Lung (tissue), 11 donors: ENCODE measurements at regions not wholly inside any gene's neighbourhood (a gene's known extent, or its start where the extent isn't known, plus 50 kb on each side); places are given as distances from the start of the nearest gene placed in this dataset.

Experiments
- ATAC-seq: fragments of 200-7000 bp; cut with Tn5 transposase; one replicate; pipeline ENCODE4 v1.9.1; 2020; ENCODE audit warnings: moderate number of reproducible peaks; ENCODE audit not compliant: insufficient read depth, low FRiP score
- DNase-seq, 3 donors: peaks; one replicate each; pipeline ENCODE4 v3.0.0-alpha.2; 2013 to 2017
- H3K27ac ChIP-seq, 2 donors: one replicate each; pipeline ENCODE4 v1.5.1; 2013; ENCODE audit warnings: mild to moderate bottlenecking in 2 of 2, moderate library complexity in 2 of 2, control low read depth in 1 of 2, inconsistent platforms in 1 of 2, low read depth in 1 of 2, low read length in 1 of 2
- H3K27me3 ChIP-seq, 3 donors: one replicate each; pipeline ENCODE4 v1.5.1; 2013; ENCODE audit warnings: low read length in 2 of 3; ENCODE audit not compliant: control insufficient read depth in 3 of 3, insufficient read depth in 3 of 3
- H3K36me3 ChIP-seq, 4 donors: one replicate each; pipeline ENCODE4 v1.5.1; 2013; ENCODE audit warnings: low read length in 4 of 4, mild to moderate bottlenecking in 1 of 4, moderate library complexity in 1 of 4; ENCODE audit not compliant: control insufficient read depth in 4 of 4, insufficient read depth in 4 of 4
- H3K4me1 ChIP-seq, 5 donors: one replicate each; pipeline ENCODE4 v1.5.1; 2013; ENCODE audit warnings: low read length in 5 of 5, mild to moderate bottlenecking in 2 of 5, moderate library complexity in 1 of 5; ENCODE audit not compliant: control insufficient read depth in 5 of 5, insufficient read depth in 5 of 5
- H3K4me3 ChIP-seq: one replicate; pipeline ENCODE4 v1.5.1; 2013; ENCODE audit warnings: mild to moderate bottlenecking, control low read depth, moderate library complexity
- H3K9ac ChIP-seq, 2 donors: one replicate each; pipeline ENCODE4 v1.5.1; 2013; ENCODE audit warnings: low read length in 2 of 2, control low read depth in 1 of 2; ENCODE audit not compliant: insufficient read depth in 1 of 2
- H3K9me3 ChIP-seq, 4 donors: one replicate each; pipeline ENCODE4 v1.5.1; 2013; ENCODE audit warnings: low read length in 3 of 4, mild to moderate bottlenecking in 1 of 4, moderate library complexity in 1 of 4; ENCODE audit not compliant: control insufficient read depth in 4 of 4, insufficient read depth in 3 of 4
- WGBS, 2 donors: extraction: QIAGEN DNeasy Blood & Tissue Kit; methylation state at CpG; one replicate each; pipeline ENCODE4 v1.1.7; 2013; 5-methylcytosine and 5-hydroxymethylcytosine counted together
- TF ChIP-seq, protein P1 (sequence below): IDR thresholded peaks from 2 replicates; pipeline ENCODE4 v1.5.1; 2012; ENCODE audit warnings: mild to moderate bottlenecking; ENCODE audit errors: control extremely low read depth, extremely low read depth
- donor health status: control.
- donor health status: control.
- donor health status: Bipolar disorder and iron deficiency.
- donor health status: healthy.
- donor health status: DM: yes; HTN: yes; CAD: no.

DNA sequence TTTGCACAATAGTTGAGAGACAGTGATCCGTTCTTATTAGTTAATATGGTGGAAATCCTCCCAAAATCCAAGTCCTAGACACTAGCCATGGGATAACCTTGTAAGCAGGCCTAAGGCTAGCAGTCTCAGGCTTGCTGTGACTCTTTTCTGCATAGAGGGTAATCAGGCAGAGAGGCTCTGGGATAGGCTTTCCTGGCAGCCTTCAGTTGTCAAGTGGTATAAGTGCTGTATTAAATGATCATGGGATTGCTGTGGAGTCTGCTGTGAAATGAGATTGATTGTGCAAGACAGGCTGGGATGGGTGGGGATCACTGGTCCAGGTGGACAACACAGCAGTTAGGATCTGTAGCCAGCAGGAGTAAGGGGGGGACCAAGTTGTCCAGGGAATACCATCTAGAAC, 416.4 kb downstream of the TLE4 start:
- no peak overlapping the region for H3K9ac ChIP-seq
- no peak for DNase-seq
- whole genome bisulfite sequencing, 2 donors, result 82 to 92% methylated on average over 1 of the region's 1 CpG
- peaks cover 0 to 13% (median 4%) of the 10 kb centered on the region in 5 donors for H3K4me1 ChIP-seq
- H3K27ac ChIP-seq, result no peak overlapping the region
- TF ChIP-seq, protein P1, sequence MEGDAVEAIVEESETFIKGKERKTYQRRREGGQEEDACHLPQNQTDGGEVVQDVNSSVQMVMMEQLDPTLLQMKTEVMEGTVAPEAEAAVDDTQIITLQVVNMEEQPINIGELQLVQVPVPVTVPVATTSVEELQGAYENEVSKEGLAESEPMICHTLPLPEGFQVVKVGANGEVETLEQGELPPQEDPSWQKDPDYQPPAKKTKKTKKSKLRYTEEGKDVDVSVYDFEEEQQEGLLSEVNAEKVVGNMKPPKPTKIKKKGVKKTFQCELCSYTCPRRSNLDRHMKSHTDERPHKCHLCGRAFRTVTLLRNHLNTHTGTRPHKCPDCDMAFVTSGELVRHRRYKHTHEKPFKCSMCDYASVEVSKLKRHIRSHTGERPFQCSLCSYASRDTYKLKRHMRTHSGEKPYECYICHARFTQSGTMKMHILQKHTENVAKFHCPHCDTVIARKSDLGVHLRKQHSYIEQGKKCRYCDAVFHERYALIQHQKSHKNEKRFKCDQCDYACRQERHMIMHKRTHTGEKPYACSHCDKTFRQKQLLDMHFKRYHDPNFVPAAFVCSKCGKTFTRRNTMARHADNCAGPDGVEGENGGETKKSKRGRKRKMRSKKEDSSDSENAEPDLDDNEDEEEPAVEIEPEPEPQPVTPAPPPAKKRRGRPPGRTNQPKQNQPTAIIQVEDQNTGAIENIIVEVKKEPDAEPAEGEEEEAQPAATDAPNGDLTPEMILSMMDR, result no peak
- no peaks in the 10 kb centered on the region for H3K36me3 ChIP-seq
- ATAC-seq, result no peak
- H3K4me3 ChIP-seq, result no peak overlapping the region
- H3K27me3 ChIP-seq, result no peaks in the 10 kb centered on the region
- H3K9me3 ChIP-seq, result no peaks in the 10 kb centered on the region

DNA sequence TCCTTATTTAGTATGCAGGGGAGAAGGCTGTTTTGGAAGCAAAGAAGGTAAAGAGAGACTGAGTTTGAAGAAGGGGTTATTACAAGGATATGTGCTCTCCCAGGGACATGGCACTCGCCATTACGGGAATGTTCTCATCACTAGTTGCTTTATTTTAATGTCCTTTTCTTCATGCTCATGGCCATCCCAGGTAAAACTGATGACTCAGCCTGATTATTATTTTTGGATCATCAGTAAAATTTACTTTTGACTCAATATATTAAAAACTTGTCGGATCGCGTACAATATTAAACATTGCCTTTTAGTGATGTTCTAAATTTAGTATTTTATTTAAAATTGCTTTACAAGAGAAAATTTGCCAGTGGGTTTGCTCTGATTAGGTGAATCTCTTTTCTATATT, 414.7 kb downstream of the TLE4 start:
- no peaks in the 10 kb centered on the region for H3K36me3 ChIP-seq
- no peak overlapping the region for H3K9ac ChIP-seq
- no peaks in the 10 kb centered on the region for H3K27me3 ChIP-seq
- H3K9me3 ChIP-seq, result no peaks in the 10 kb centered on the region
- TF ChIP-seq, protein P1, result no peak
- 95 to 96% methylated on average over 5 of the region's 5 CpGs for WGBS, 2 donors
- DNase-seq (no peak), ATAC-seq (no peak)
- H3K27ac ChIP-seq, result no peak overlapping the region
- no peak overlapping the region for H3K4me3 ChIP-seq
- peaks cover 0 to 13% (median 4%) of the 10 kb centered on the region in 5 donors for H3K4me1 ChIP-seq

DNA sequence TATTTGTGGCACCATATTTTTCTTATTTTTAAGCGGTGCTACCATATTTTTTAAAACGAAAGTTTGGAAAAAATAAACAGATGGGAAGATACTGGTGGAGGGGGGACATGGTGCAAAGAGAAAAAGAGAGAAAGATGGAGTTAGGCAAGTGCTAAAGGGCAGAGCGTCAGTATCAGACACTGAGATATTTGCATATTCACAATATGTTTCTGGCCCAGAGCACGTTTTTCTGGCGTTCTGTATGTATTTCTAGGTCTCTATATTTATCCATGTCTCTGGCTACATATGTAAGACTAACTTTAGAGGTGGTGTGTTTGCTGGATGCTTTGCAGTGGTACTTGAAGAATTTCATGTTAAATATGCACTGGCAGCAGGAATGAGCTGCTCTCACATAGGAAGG, 414.0 kb downstream of the TLE4 start:
- no peaks in the 10 kb centered on the region for H3K36me3 ChIP-seq
- no peak overlapping the region for H3K4me3 ChIP-seq
- no peaks in the 10 kb centered on the region for H3K27me3 ChIP-seq
- TF ChIP-seq, protein P1, result no peak
- H3K4me1 ChIP-seq, result peaks cover 0 to 10% (median 4%) of the 10 kb centered on the region in 5 donors
- WGBS, 2 donors, result 84 to 90% methylated on average over 5 of the region's 5 CpGs
- DNase-seq (no peak), ATAC-seq (no peak)
- H3K27ac ChIP-seq, result no peak overlapping the region
- H3K9me3 ChIP-seq, result no peaks in the 10 kb centered on the region
- no peak overlapping the region for H3K9ac ChIP-seq

DNA sequence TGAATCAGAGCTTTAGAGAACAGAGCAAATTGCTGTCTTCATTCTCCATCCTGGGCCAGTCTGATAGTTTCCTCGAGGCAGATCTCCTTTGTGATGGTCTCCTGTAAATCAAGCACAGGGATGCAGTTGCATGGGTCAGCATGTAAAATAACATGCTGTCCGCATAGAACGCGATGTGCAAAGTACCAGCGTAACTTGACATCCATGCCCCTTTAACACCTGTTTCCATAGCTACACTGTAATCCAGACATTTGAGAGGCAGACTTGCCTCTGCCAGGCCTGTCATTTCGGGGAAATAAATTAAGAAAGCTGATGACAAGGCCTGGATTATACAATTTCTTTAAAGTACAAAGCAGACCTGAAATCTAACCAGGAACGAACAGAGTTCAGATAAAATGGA, 413.5 kb downstream of the TLE4 start:
- no peaks in the 10 kb centered on the region for H3K36me3 ChIP-seq

More for the DNA sequence above, 413.5 kb downstream of the TLE4 start:
- Histone ChIP-seq H3K9me3 (no peaks in the 10 kb centered on the region), H3K4me3 (no peak overlapping the region), H3K9ac (no peak overlapping the region), H3K27ac (no peak overlapping the region), H3K27me3 (no peaks in the 10 kb centered on the region), H3K4me1 (peaks cover 0 to 6% (median under 1%) of the 10 kb centered on the region in 5 donors)
- ATAC-seq (no peak), DNase-seq (no peak)
- WGBS, 2 donors, result 95 to 96% methylated on average over 7 of the region's 7 CpGs
- TF ChIP-seq, protein P1, result no peak
